ENCODE measurements at regions not wholly inside any gene's neighbourhood (a gene's known extent, or its start where the extent isn't known, plus 50 kb on each side); places are given as distances from the start of the nearest gene placed in this dataset.

DNA sequence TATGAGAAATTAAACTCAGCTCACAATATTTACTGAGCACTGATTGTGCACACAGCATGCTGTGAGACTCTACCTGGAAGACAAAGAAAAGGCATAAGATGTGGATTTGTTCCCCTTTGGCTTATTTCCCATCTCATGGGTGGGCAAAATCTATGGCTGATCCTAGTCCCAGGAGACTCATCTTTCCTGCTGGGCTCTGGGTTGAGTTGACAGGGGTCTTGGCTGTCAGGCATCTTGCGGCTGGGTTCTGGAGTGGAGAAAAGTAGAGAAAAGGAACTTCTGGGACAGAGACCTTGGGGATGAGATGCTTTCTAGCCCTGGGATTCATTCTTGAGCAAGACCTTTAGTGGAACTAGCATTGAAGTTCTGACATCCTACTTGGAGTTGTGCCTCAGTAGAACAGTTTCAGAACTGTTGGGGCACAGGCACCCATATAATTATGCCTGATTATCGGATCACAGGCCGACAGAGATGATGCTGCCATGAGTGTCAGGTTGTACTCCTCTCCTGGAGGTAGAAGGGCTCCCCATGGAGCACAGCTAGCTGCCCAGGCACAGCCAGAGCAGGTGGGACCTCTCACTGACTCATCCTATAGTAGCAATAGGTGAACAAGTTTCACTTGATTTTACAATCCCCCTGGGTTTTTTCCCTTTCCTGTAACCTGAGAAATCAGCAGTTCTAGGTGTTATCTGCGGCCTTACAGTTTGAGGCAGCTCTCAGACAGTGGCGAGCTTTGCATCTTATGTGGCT, 260.9 kb downstream of the CYRIA start:
- no peaks in the 10 kb centered on the region for H3K9me3 ChIP-seq (ENCODE audit: low read length)
- no peak overlapping the region for H3K27ac ChIP-seq (ENCODE audit: low read length)
- no peak overlapping the region for H2AFZ ChIP-seq (ENCODE audit: low read depth, low read length)
- H3F3A ChIP-seq (ENCODE audit: insufficient read depth, low read length, poor library complexity, severe bottlenecking): peaks cover 3% of the 10 kb centered on the region
- no peak overlapping the region for H3K4me3 ChIP-seq (ENCODE audit: low read length)
- TF ChIP-seq EP300 (conservative IDR thresholded peaks at IDR 0.05; ENCODE audit: poor library complexity, severe bottlenecking): no peak
- TF ChIP-seq SMC3 (conservative IDR thresholded peaks at IDR 0.05; ENCODE audit: poor library complexity): no peak
- no peak for TF ChIP-seq TAF1 (IDR thresholded peaks at IDR 0.05; ENCODE audit: low read depth)
- no peak for TF ChIP-seq MXI1 (conservative IDR thresholded peaks at IDR 0.05; ENCODE audit: poor library complexity, severe bottlenecking)
- no peak for TF ChIP-seq RAD21 (conservative IDR thresholded peaks at IDR 0.05)
- TF ChIP-seq REST (IDR thresholded peaks at IDR 0.05; ENCODE audit: borderline replicate concordance): no peak
- no peak for TF ChIP-seq POLR2AphosphoS5 (IDR thresholded peaks at IDR 0.05)
- no peak for TF ChIP-seq CTCF (IDR thresholded peaks at IDR 0.05; ENCODE audit: poor library complexity, severe bottlenecking)
- TF ChIP-seq EZH2 (IDR thresholded peaks at IDR 0.05; ENCODE audit: borderline replicate concordance, insufficient read depth, low read length, poor library complexity, severe bottlenecking): no peak
- H3K27me3 ChIP-seq (ENCODE audit: insufficient read depth, low read depth, low read length): no peaks in the 10 kb centered on the region
- no peaks in the 10 kb centered on the region for H3K9me2 ChIP-seq (ENCODE audit: insufficient read depth, low read length)
- H3K9ac ChIP-seq (ENCODE audit: low read length): no peak overlapping the region
- no peaks in the 10 kb centered on the region for H4K20me1 ChIP-seq (ENCODE audit: insufficient read depth)
- H3K79me2 ChIP-seq (replicated peaks; ENCODE audit: insufficient read depth, low read length): no peaks in the 10 kb centered on the region
- H3K36me3 ChIP-seq (ENCODE audit: insufficient read depth, low read length): no peaks in the 10 kb centered on the region
- no peak overlapping the region for H3K4me2 ChIP-seq (ENCODE audit: low read length)

DNA sequence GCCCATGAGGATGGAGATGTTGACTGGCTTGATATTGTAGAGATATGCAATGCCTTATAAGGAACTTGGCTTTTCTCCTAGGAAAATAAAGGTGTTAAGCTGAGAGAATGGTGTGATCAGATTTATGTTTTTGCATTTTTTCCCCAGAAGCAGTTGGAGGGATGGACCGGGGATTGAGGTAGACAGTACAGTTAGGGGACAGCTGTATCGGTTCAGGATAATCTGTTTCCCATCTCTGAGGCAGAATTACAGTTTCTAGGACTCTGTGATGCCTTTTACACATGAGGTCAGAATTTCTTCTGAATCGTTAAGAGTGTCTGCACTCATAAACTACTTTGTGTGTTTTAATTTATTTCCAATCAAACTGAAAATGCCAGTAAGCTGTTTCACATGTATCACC, 261.5 kb downstream of the CYRIA start:
- no peaks in the 10 kb centered on the region for H3K36me3 ChIP-seq (ENCODE audit: insufficient read depth, low read length)
- no peaks in the 10 kb centered on the region for H3K27me3 ChIP-seq (ENCODE audit: insufficient read depth, low read depth, low read length)
- peaks cover 3% of the 10 kb centered on the region for H3F3A ChIP-seq (ENCODE audit: insufficient read depth, low read length, poor library complexity, severe bottlenecking)
- H3K9me3 ChIP-seq (ENCODE audit: low read length): no peaks in the 10 kb centered on the region
- no peak overlapping the region for H2AFZ ChIP-seq (ENCODE audit: low read depth, low read length)
- TF ChIP-seq CTCF (IDR thresholded peaks at IDR 0.05; ENCODE audit: poor library complexity, severe bottlenecking) (no peak), EP300 (conservative IDR thresholded peaks at IDR 0.05; ENCODE audit: poor library complexity, severe bottlenecking) (no peak), EZH2 (IDR thresholded peaks at IDR 0.05; ENCODE audit: borderline replicate concordance, insufficient read depth, low read length, poor library complexity, severe bottlenecking) (no peak)
- no peaks in the 10 kb centered on the region for H4K20me1 ChIP-seq (ENCODE audit: insufficient read depth)
- no peaks in the 10 kb centered on the region for H3K9me2 ChIP-seq (ENCODE audit: insufficient read depth, low read length)
- no peak overlapping the region for H3K4me2 ChIP-seq (ENCODE audit: low read length)
- no peak overlapping the region for H3K9ac ChIP-seq (ENCODE audit: low read length)
- no peak overlapping the region for H3K27ac ChIP-seq (ENCODE audit: low read length)
- no peak overlapping the region for H3K4me3 ChIP-seq (ENCODE audit: low read length)
- no peaks in the 10 kb centered on the region for H3K79me2 ChIP-seq (replicated peaks; ENCODE audit: insufficient read depth, low read length)
